Nephron progenitor cell (in vitro differentiated cells): ENCODE measurements at regions not wholly inside any gene's neighbourhood (a gene's known extent, or its start where the extent isn't known, plus 50 kb on each side); places are given as distances from the start of the nearest gene placed in this dataset.

ENCODE experiments used
- DNase-seq: peaks from one replicate; pipeline ENCODE4 v3.0.0; 2021
- H3K27ac Mint-ChIP-seq: 2 replicates; pipeline ENCODE4 v1.8.0; 2021; ENCODE audit warnings: mild to moderate bottlenecking, moderate library complexity, mixed read lengths
- H3K27me3 Mint-ChIP-seq: 2 replicates; pipeline ENCODE4 v1.8.0; 2021; ENCODE audit warnings: mild to moderate bottlenecking, low read depth, mixed read lengths; ENCODE audit not compliant: poor library complexity
- H3K36me3 Mint-ChIP-seq: 2 replicates; pipeline ENCODE4 v1.8.0; 2021; ENCODE audit warnings: low read depth, mixed read lengths
- H3K4me1 Mint-ChIP-seq: 2 replicates; pipeline ENCODE4 v1.8.0; 2021; ENCODE audit warnings: mixed read lengths
- H3K4me3 Mint-ChIP-seq: 2 replicates; pipeline ENCODE4 v1.8.0; 2021; ENCODE audit warnings: mild to moderate bottlenecking, moderate library complexity, mixed read lengths
- H3K9me3 Mint-ChIP-seq: 2 replicates; pipeline ENCODE4 v1.8.0; 2021; ENCODE audit warnings: mild to moderate bottlenecking, moderate library complexity, mixed read lengths
- TF ChIP-seq, protein P1 (sequence below): fragments of 200-600 bp; sonication (generic); IDR thresholded peaks from 2 replicates; pipeline ENCODE4 v1.5.0; 2021; ENCODE audit warnings: antibody characterized with exemption

DNA sequence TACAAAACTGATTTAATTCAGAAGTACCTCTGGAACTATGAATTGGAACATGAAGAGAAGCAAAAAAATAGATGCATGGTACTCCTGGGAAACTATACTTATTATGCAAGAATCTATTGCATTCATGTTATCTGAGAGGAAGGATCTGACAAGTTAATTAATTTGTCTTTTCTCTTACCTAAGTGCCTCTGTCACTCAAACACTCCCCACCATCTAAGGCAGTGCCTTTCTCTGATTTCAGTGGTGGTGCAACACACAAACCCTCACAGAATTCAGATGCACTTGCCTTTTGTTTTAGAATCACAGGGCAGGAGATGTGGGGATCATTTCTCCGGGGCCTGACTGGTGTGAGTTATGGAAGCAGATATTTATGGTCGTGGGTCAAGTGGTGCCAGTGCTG, 52.5 kb upstream of the C9orf72 start:
- DNase-seq: no peak
- H3K27me3 Mint-ChIP-seq: peaks cover 8% of the 10 kb centered on the region
- no peaks in the 10 kb centered on the region for H3K36me3 Mint-ChIP-seq
- peaks cover 1% of the 10 kb centered on the region for H3K9me3 Mint-ChIP-seq
- no peak overlapping the region for H3K27ac Mint-ChIP-seq
- TF ChIP-seq, protein P1, sequence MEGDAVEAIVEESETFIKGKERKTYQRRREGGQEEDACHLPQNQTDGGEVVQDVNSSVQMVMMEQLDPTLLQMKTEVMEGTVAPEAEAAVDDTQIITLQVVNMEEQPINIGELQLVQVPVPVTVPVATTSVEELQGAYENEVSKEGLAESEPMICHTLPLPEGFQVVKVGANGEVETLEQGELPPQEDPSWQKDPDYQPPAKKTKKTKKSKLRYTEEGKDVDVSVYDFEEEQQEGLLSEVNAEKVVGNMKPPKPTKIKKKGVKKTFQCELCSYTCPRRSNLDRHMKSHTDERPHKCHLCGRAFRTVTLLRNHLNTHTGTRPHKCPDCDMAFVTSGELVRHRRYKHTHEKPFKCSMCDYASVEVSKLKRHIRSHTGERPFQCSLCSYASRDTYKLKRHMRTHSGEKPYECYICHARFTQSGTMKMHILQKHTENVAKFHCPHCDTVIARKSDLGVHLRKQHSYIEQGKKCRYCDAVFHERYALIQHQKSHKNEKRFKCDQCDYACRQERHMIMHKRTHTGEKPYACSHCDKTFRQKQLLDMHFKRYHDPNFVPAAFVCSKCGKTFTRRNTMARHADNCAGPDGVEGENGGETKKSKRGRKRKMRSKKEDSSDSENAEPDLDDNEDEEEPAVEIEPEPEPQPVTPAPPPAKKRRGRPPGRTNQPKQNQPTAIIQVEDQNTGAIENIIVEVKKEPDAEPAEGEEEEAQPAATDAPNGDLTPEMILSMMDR: no peak
- H3K4me3 Mint-ChIP-seq: no peak overlapping the region
- peaks cover 27% of the 10 kb centered on the region for H3K4me1 Mint-ChIP-seq

DNA sequence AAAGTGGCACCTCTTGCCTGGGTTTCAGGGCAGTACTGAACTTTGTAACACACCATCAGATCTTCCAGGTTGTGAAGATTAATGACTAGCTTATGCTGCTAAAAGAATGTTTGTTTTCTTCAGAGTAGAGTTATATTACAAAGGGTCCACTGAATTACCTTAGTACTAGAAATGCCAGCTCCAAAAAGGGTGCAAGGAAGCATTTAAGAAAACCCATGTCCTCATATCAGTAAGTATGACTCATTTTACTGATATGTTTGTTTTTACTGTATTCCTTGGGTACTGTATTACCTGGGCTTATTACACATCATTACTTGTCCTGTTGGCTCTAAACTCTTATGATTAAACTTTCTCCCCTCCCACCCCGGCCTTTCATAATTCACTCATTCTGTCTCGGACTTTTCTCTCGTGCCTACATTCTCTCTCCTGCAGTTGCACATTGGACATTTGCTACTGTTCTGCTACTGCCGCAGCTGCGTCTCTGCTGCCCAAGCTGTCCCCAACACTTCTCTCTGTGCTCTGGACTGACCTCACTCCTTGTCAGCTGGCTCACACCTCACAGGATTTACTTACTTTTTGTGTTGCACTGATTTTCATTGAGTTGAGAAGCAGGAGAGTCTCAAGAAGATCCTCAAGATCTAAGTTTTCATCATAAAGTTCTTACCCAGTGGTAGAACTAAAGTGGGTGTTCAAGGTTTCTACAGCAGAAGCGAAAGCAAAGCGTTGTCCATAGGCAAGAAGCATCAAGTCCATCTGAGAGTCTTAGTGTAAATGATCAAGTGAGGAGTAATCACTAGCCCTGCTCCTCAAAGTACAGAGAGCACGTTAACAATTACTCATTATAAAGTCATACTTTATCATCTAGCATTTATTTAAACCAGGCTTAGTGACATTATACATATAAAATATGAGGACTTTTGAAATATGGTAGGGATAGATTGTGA, 53.2 kb upstream of the C9orf72 start:
- H3K36me3 Mint-ChIP-seq: no peaks in the 10 kb centered on the region
- peak overlapping the region; percentile 46 for H3K27ac Mint-ChIP-seq
- H3K27me3 Mint-ChIP-seq: peaks cover 5% of the 10 kb centered on the region
- no peak overlapping the region for H3K4me3 Mint-ChIP-seq
- TF ChIP-seq, protein P1: no peak
- no peak for DNase-seq
- peaks cover 27% of the 10 kb centered on the region for H3K4me1 Mint-ChIP-seq
- peaks cover 6% of the 10 kb centered on the region for H3K9me3 Mint-ChIP-seq

DNA sequence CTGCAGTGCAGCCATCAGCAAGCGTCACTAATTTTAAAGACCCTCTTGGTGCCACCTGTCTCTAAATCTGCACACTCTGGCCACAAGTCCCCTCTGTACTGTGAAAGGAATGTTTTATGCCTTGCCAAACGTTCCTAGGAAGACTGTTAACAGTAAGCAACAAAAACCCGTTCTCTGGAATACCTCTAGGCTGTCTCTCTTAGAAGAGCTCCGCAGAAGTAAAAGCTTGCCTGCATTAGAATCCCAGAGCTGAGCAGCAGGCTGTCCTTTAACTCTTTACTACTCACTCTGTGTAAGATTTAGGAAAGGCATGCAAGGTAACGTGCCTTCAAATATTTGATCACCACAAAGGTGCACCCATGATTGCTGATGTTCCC, 53.9 kb upstream of the C9orf72 start:
- no peaks in the 10 kb centered on the region for H3K36me3 Mint-ChIP-seq
- H3K27me3 Mint-ChIP-seq: peaks cover 5% of the 10 kb centered on the region
- TF ChIP-seq, protein P1: no peak
- DNase-seq: no peak
- peaks cover 27% of the 10 kb centered on the region for H3K4me1 Mint-ChIP-seq
- H3K9me3 Mint-ChIP-seq: peaks cover 6% of the 10 kb centered on the region
- no peak overlapping the region for H3K4me3 Mint-ChIP-seq
- H3K27ac Mint-ChIP-seq: no peak overlapping the region

DNA sequence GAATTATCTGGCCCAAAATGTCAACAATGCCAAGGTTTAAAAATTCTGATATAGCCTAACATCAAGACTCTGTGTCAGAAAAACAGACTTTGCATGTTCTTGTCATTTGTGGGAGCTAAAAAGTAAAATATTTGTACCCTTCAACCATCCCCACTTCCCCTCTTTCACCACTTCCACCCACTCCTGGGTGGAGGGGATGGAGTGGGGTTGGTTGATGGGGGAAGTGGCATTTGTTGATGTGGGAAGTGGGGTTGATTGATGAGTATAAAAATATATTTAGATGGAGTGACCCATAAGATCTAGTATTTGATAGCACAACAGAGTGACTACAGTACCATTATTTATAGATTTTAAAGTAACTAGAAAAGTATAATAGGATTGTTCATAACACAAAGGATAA, 55.0 kb upstream of the C9orf72 start:
- H3K4me1 Mint-ChIP-seq: peaks cover 27% of the 10 kb centered on the region
- H3K9me3 Mint-ChIP-seq: peaks cover 6% of the 10 kb centered on the region
- H3K27ac Mint-ChIP-seq: no peak overlapping the region
- H3K27me3 Mint-ChIP-seq: peaks cover 5% of the 10 kb centered on the region
- H3K36me3 Mint-ChIP-seq: no peaks in the 10 kb centered on the region
- DNase-seq: no peak
- TF ChIP-seq, protein P1: no peak
- no peak overlapping the region for H3K4me3 Mint-ChIP-seq

DNA sequence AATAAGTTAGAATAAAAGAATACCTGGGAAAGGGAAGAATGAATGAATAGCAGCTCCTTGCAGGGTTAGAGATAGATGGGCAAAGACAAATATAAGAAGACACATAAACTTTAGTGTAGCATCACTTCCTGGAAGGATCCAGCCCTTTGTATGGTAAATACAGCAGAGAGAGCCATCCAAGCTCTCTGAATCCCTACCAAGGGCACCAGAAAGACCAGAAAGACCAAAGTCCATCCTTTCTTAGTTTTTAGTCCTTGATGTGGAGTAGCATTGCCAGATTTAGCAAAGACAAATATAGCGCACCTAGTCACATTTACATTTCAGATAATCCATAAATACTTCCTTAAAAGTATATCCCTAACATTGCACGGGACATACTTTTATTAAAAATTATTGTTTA, 56.1 kb upstream of the C9orf72 start:
- TF ChIP-seq, protein P1: no peak
- Mint-ChIP-seq H3K4me1 (peaks cover 27% of the 10 kb centered on the region), H3K36me3 (no peaks in the 10 kb centered on the region), H3K9me3 (peaks cover 6% of the 10 kb centered on the region), H3K27ac (no peak overlapping the region), H3K4me3 (no peak overlapping the region), H3K27me3 (peaks cover 2% of the 10 kb centered on the region)
- DNase-seq: no peak

DNA sequence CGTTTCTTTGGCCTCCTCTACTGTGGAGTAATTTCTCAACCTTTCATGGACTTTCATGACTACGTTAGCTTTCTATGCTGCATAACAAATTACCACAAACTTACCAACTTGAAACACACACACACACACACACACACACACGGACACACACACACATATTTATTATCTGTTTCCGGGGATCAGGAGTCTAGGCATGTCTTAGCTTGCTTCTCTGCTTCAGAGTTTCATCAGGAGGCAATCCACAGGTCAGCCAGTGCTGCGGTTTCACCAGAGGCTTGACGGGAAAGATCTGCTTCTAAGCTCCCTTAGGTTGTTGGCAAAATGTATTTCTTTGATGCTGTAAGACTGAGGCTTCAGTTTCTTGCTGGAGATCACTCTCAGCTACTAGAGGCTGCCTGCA, 59.0 kb upstream of the C9orf72 start:
- Mint-ChIP-seq H3K36me3 (no peaks in the 10 kb centered on the region), H3K27ac (no peak overlapping the region), H3K27me3 (no peaks in the 10 kb centered on the region), H3K4me1 (peaks cover 6% of the 10 kb centered on the region), H3K4me3 (no peak overlapping the region), H3K9me3 (peaks cover 6% of the 10 kb centered on the region)
- TF ChIP-seq, protein P1: no peak
- no peak for DNase-seq
